HepG2 (cell line): ENCODE measurements at regions not wholly inside any gene's neighbourhood (a gene's known extent, or its start where the extent isn't known, plus 50 kb on each side); places are given as distances from the start of the nearest gene placed in this dataset.

Experiments
- EED ChIP-seq: sonication (generic); formaldehyde crosslinking; IDR thresholded peaks from 2 replicates; pipeline ENCODE4 v1.5.0; 2020; ENCODE audit warnings: mild to moderate bottlenecking, missing genetic modification reagents
- GTF2F1 ChIP-seq: fragments of 150-350 bp; IDR thresholded peaks from 2 replicates; pipeline ENCODE4 v1.6.1; 2014; ENCODE audit warnings: low read length
- HDAC1 ChIP-seq: sonication (generic); formaldehyde crosslinking; IDR thresholded peaks from 2 replicates; pipeline ENCODE4 v1.5.1; 2020; ENCODE audit warnings: mild to moderate bottlenecking, missing genetic modification reagents
- HDAC6 ChIP-seq: fragments of 200-600 bp; sonication (generic); IDR thresholded peaks from 2 replicates; pipeline ENCODE4 v1.7.0; 2017; ENCODE audit warnings: mild to moderate bottlenecking, antibody characterized with exemption, low read length, low read depth
- HOXA7 ChIP-seq: sonication (generic); formaldehyde crosslinking; IDR thresholded peaks from 2 replicates; pipeline ENCODE4 v1.8.1; 2022; ENCODE audit warnings: mild to moderate bottlenecking, missing genetic modification reagents, moderate library complexity
- PRPF4 ChIP-seq: fragments of 200-400 bp; formaldehyde crosslinking; IDR thresholded peaks from 2 replicates; pipeline ENCODE4 v1.6.1; 2016; ENCODE audit warnings: low read length, low read depth; ENCODE audit not compliant: poor library complexity, severe bottlenecking
- SMARCC2 ChIP-seq: fragments of 450-650 bp; IDR thresholded peaks from 2 replicates; pipeline ENCODE4 v1.6.1; 2017; ENCODE audit warnings: antibody characterized with exemption, mild to moderate bottlenecking
- TFDP1 ChIP-seq: IDR thresholded peaks from 2 replicates; pipeline ENCODE4 v1.6.1; 2016; ENCODE audit warnings: missing compliant biosample characterization, missing genetic modification reagents, borderline replicate concordance
- USF2 ChIP-seq, 2 experiments: sonication (generic) in 1 of 2; formaldehyde crosslinking in 1 of 2; IDR thresholded peaks; 2 replicates each; pipeline versions ENCODE4 v1.5.1 to v1.6.1; 2011 to 2020; ENCODE audit warnings: borderline replicate concordance in 1 of 2, low read depth in 1 of 2, low read length in 1 of 2, mild to moderate bottlenecking in 1 of 2, missing genetic modification reagents in 1 of 2, moderate library complexity in 1 of 2
- YY1 ChIP-seq: IDR thresholded peaks from 2 replicates; pipeline ENCODE4 v1.6.1; 2011; ENCODE audit warnings: low read length, low read depth, moderate library complexity, mild to moderate bottlenecking; ENCODE audit not compliant: insufficient read depth, insufficient replicate concordance
- ZMYM4 ChIP-seq: sonication (generic); formaldehyde crosslinking; IDR thresholded peaks from 2 replicates; pipeline ENCODE4 v1.8.1; 2023; ENCODE audit warnings: mild to moderate bottlenecking, missing genetic modification reagents
- ZNF629 ChIP-seq: sonication (generic); formaldehyde crosslinking; conservative IDR thresholded peaks from 2 replicates; pipeline ENCODE4 v1.5.0; 2020; ENCODE audit warnings: missing genetic modification reagents
- TF ChIP-seq, protein P1 (sequence below): sonication (generic); formaldehyde crosslinking; IDR thresholded peaks from 2 replicates; pipeline ENCODE4 v1.5.1; 2020; ENCODE audit warnings: mild to moderate bottlenecking, missing genetic modification reagents, borderline replicate concordance
- TF ChIP-seq, protein P2 (sequence below): sonication (generic); formaldehyde crosslinking; IDR thresholded peaks from 2 replicates; pipeline ENCODE4 v1.9.0; 2021; ENCODE audit warnings: missing genetic modification reagents, mild to moderate bottlenecking, borderline replicate concordance

GRCh38 chr3:95424279-95424678, 1361.4 kb downstream of the NSUN3 start:
- TF ChIP-seq ZMYM4 (CRISPR knock-in tag) (no peak), ZNF629 (CRISPR knock-in tag) (no peak), YY1 (no peak), GTF2F1 (no peak), TFDP1 (CRISPR knock-in tag) (no peak), PRPF4 (no peak), HDAC6 (no peak), HDAC1 (no peak), USF2 (IDR thresholded peaks at IDR 0.05; ENCODE audit: low read depth, low read length) (no peak), USF2 (CRISPR knock-in tag; IDR thresholded peaks at IDR 0.05; ENCODE audit: borderline replicate concordance) (no peak), HOXA7 (CRISPR knock-in tag) (no peak), EED (no peak), SMARCC2 (no peak)
- TF ChIP-seq, protein P1, sequence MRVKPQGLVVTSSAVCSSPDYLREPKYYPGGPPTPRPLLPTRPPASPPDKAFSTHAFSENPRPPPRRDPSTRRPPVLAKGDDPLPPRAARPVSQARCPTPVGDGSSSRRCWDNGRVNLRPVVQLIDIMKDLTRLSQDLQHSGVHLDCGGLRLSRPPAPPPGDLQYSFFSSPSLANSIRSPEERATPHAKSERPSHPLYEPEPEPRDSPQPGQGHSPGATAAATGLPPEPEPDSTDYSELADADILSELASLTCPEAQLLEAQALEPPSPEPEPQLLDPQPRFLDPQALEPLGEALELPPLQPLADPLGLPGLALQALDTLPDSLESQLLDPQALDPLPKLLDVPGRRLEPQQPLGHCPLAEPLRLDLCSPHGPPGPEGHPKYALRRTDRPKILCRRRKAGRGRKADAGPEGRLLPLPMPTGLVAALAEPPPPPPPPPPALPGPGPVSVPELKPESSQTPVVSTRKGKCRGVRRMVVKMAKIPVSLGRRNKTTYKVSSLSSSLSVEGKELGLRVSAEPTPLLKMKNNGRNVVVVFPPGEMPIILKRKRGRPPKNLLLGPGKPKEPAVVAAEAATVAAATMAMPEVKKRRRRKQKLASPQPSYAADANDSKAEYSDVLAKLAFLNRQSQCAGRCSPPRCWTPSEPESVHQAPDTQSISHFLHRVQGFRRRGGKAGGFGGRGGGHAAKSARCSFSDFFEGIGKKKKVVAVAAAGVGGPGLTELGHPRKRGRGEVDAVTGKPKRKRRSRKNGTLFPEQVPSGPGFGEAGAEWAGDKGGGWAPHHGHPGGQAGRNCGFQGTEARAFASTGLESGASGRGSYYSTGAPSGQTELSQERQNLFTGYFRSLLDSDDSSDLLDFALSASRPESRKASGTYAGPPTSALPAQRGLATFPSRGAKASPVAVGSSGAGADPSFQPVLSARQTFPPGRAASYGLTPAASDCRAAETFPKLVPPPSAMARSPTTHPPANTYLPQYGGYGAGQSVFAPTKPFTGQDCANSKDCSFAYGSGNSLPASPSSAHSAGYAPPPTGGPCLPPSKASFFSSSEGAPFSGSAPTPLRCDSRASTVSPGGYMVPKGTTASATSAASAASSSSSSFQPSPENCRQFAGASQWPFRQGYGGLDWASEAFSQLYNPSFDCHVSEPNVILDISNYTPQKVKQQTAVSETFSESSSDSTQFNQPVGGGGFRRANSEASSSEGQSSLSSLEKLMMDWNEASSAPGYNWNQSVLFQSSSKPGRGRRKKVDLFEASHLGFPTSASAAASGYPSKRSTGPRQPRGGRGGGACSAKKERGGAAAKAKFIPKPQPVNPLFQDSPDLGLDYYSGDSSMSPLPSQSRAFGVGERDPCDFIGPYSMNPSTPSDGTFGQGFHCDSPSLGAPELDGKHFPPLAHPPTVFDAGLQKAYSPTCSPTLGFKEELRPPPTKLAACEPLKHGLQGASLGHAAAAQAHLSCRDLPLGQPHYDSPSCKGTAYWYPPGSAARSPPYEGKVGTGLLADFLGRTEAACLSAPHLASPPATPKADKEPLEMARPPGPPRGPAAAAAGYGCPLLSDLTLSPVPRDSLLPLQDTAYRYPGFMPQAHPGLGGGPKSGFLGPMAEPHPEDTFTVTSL (CRISPR knock-in tag): no peak
- TF ChIP-seq, protein P2, sequence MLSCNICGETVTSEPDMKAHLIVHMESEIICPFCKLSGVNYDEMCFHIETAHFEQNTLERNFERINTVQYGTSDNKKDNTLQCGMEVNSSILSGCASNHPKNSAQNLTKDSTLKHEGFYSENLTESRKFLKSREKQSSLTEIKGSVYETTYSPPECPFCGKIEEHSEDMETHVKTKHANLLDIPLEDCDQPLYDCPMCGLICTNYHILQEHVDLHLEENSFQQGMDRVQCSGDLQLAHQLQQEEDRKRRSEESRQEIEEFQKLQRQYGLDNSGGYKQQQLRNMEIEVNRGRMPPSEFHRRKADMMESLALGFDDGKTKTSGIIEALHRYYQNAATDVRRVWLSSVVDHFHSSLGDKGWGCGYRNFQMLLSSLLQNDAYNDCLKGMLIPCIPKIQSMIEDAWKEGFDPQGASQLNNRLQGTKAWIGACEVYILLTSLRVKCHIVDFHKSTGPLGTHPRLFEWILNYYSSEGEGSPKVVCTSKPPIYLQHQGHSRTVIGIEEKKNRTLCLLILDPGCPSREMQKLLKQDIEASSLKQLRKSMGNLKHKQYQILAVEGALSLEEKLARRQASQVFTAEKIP (CRISPR knock-in tag): no peak
